ENCODE measurements at regions not wholly inside any gene's neighbourhood (a gene's known extent, or its start where the extent isn't known, plus 50 kb on each side); places are given as distances from the start of the nearest gene placed in this dataset.

- no peak for TF ChIP-seq REST (IDR thresholded peaks at IDR 0.05; ENCODE audit: insufficient replicate concordance, low read depth)
- TF ChIP-seq CTCF (IDR thresholded peaks at IDR 0.05; ENCODE audit: insufficient read depth, low read length), result no peak
- TF ChIP-seq GABPA (IDR thresholded peaks at IDR 0.05; ENCODE audit: low read depth), result no peak
Measured at GRCh38 chr12:58277231-58277630, 335.9 kb downstream of the ATP23 start.

Measured in HL-60 (cell line).